ENCODE measurements at regions not wholly inside any gene's neighbourhood (a gene's known extent, or its start where the extent isn't known, plus 50 kb on each side); places are given as distances from the start of the nearest gene placed in this dataset.

DNA sequence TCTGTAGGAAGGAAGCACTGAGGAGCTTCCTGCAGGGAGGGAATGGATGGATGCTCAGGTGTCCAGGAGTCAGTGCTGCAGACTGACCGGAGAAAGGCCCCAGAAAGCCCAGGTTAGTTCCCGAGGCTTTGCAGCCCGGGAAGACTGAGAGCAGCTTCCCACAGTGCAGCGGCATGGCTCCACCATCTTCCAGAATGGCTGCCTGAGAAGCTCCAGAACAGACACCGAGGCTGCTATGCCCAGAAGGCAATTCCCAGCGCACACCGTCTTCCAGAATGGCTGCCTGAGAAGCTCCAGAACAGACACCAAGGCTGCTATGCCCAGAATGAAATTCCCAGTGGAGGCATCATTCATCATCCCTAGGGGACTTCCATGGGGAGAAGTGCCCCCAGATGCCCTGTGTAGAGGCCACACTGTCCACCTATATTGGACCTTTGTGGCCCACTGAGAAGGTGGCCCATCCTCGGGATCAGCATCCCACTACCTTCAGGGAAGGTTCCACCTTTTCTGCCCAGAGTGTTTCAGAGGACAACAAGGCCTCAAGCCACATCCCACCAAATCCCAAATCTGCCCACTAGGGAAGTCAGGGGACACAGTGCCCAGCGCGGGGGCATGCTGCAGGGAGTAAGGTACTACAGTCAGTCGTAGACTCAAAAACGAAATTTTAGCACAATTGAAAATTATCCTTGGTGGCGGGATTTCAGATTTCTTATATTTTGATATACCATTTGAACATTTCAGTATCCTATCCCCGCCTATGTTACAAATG lies 80.5 kb downstream of the KCNF1 start:
- no peak overlapping the region for H3K27ac ChIP-seq (ENCODE audit: low read depth, low read length)
- no peak overlapping the region for H3K56ac ChIP-seq (ENCODE audit: low read length)
- H2AK5ac ChIP-seq (ENCODE audit: low read length) = no peak overlapping the region
- no peak for DNase-seq
- no peak overlapping the region for H2BK15ac ChIP-seq (replicated peaks; ENCODE audit: low read depth)
- no peaks in the 10 kb centered on the region for H3K4me1 ChIP-seq (ENCODE audit: control insufficient read depth, low read depth, low read length)
- no peak overlapping the region for H3K4ac ChIP-seq (ENCODE audit: low read depth, low read length)
- H3K36me3 ChIP-seq (ENCODE audit: control insufficient read depth, insufficient read depth, low read length) = no peaks in the 10 kb centered on the region
- H3K79me1 ChIP-seq (ENCODE audit: low read length) = no peaks in the 10 kb centered on the region
- no peak overlapping the region for H3K4me3 ChIP-seq (ENCODE audit: low read length)
- no peak overlapping the region for H3K23ac ChIP-seq (ENCODE audit: low read length)
- no peaks in the 10 kb centered on the region for H3K27me3 ChIP-seq (ENCODE audit: insufficient read depth, low read length, poor library complexity)
- H3K4me2 ChIP-seq (ENCODE audit: low read length) = no peak overlapping the region
- H3K79me2 ChIP-seq (ENCODE audit: control insufficient read depth, insufficient read depth, low read length) = no peaks in the 10 kb centered on the region
- H2BK120ac ChIP-seq (ENCODE audit: low read depth, low read length) = no peak overlapping the region
- H4K8ac ChIP-seq (ENCODE audit: low read depth, low read length) = no peak overlapping the region
- no peak overlapping the region for H4K5ac ChIP-seq (ENCODE audit: low read length)
- WGBS (ENCODE audit: extremely low coverage, insufficient coverage, low lambda C conversion rate) = no CpG with 5 or more reads among the region's 14 CpGs
- H2BK5ac ChIP-seq (ENCODE audit: low read length) = no peak overlapping the region
- H3K9ac ChIP-seq (ENCODE audit: low read length) = no peak overlapping the region
- no peak overlapping the region for H3K18ac ChIP-seq (ENCODE audit: low read length)

GRCh38 chr2:10993001-10993481 lies 81.3 kb downstream of the KCNF1 start:
- WGBS (ENCODE audit: extremely low coverage, insufficient coverage, low lambda C conversion rate) = no CpG with 5 or more reads among the region's 8 CpGs
- Histone ChIP-seq H2BK15ac (replicated peaks; ENCODE audit: low read depth) (no peak overlapping the region), H3K56ac (ENCODE audit: low read length) (no peak overlapping the region), H3K9ac (ENCODE audit: low read length) (no peak overlapping the region), H3K4ac (ENCODE audit: low read depth, low read length) (no peak overlapping the region), H3K79me2 (ENCODE audit: control insufficient read depth, insufficient read depth, low read length) (no peaks in the 10 kb centered on the region), H3K27ac (ENCODE audit: low read depth, low read length) (no peak overlapping the region), H3K4me1 (ENCODE audit: control insufficient read depth, low read depth, low read length) (no peaks in the 10 kb centered on the region), H3K27me3 (ENCODE audit: insufficient read depth, low read length, poor library complexity) (no peaks in the 10 kb centered on the region), H4K5ac (ENCODE audit: low read length) (no peak overlapping the region), H2AK5ac (ENCODE audit: low read length) (no peak overlapping the region), H3K79me1 (ENCODE audit: low read length) (no peaks in the 10 kb centered on the region), H3K4me2 (ENCODE audit: low read length) (no peak overlapping the region), H3K18ac (ENCODE audit: low read length) (no peak overlapping the region), H2BK120ac (ENCODE audit: low read depth, low read length) (no peak overlapping the region), H4K8ac (ENCODE audit: low read depth, low read length) (no peak overlapping the region), H2BK5ac (ENCODE audit: low read length) (no peak overlapping the region), H3K23ac (ENCODE audit: low read length) (no peak overlapping the region), H3K36me3 (ENCODE audit: control insufficient read depth, insufficient read depth, low read length) (no peaks in the 10 kb centered on the region), H3K4me3 (ENCODE audit: low read length) (no peak overlapping the region)
- DNase-seq = no peak

DNA sequence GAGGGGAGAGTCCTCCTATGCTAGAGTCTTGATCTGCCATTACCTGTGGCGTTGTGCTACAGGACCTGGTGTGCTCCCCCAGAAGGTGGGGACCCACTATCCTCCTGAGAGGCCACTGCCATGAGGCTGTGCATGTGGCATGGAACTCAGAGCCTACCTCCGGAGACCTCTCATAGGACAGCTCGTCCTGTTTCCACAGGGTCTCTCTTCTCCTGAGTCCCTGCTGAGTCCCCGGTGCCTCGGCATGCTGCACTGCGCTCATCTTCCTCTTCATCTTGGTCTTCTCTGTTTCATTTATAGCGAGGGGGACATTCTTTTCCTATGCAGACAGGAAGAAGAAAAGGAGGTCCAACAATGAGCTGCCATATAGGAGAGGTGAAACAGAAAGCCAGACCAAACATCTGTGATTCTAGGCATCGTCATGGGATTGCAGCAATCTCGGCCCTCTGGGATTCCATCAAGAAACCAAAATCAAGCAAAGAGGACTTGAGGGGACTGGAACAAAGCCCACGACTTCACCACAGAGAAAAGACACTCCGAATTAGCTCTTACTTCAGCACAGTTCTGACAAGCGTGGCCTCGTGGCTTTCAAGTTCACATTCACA lies 83.7 kb downstream of the KCNF1 start:
- no peak overlapping the region for H3K23ac ChIP-seq (ENCODE audit: low read length)
- no peak overlapping the region for H2AK5ac ChIP-seq (ENCODE audit: low read length)
- H3K79me2 ChIP-seq (ENCODE audit: control insufficient read depth, insufficient read depth, low read length) = no peaks in the 10 kb centered on the region
- no peak overlapping the region for H4K8ac ChIP-seq (ENCODE audit: low read depth, low read length)
- H3K18ac ChIP-seq (ENCODE audit: low read length) = no peak overlapping the region
- H3K79me1 ChIP-seq (ENCODE audit: low read length) = no peaks in the 10 kb centered on the region
- DNase-seq = no peak
- H3K4me2 ChIP-seq (ENCODE audit: low read length) = no peak overlapping the region
- H2BK5ac ChIP-seq (ENCODE audit: low read length) = no peak overlapping the region
- no peak overlapping the region for H3K4ac ChIP-seq (ENCODE audit: low read depth, low read length)
- no peaks in the 10 kb centered on the region for H3K4me1 ChIP-seq (ENCODE audit: control insufficient read depth, low read depth, low read length)
- no peaks in the 10 kb centered on the region for H3K36me3 ChIP-seq (ENCODE audit: control insufficient read depth, insufficient read depth, low read length)
- H4K5ac ChIP-seq (ENCODE audit: low read length) = no peak overlapping the region
- no peak overlapping the region for H3K9ac ChIP-seq (ENCODE audit: low read length)
- no peak overlapping the region for H2BK15ac ChIP-seq (replicated peaks; ENCODE audit: low read depth)
- H3K4me3 ChIP-seq (ENCODE audit: low read length) = no peak overlapping the region
- no peak overlapping the region for H3K56ac ChIP-seq (ENCODE audit: low read length)
- H3K27ac ChIP-seq (ENCODE audit: low read depth, low read length) = no peak overlapping the region
- H3K27me3 ChIP-seq (ENCODE audit: insufficient read depth, low read length, poor library complexity) = no peaks in the 10 kb centered on the region
- H2BK120ac ChIP-seq (ENCODE audit: low read depth, low read length) = no peak overlapping the region
- no CpG with 5 or more reads among the region's 13 CpGs for WGBS (ENCODE audit: extremely low coverage, insufficient coverage, low lambda C conversion rate)

GRCh38 chr2:11004199-11004598 lies 92.5 kb downstream of the KCNF1 start:
- H3K27me3 ChIP-seq (ENCODE audit: insufficient read depth, low read length, poor library complexity) = no peaks in the 10 kb centered on the region
- H3K79me2 ChIP-seq (ENCODE audit: control insufficient read depth, insufficient read depth, low read length) = no peaks in the 10 kb centered on the region
- H3K79me1 ChIP-seq (ENCODE audit: low read length) = no peaks in the 10 kb centered on the region
- H3K9ac ChIP-seq (ENCODE audit: low read length) = no peak overlapping the region
- no peak overlapping the region for H3K18ac ChIP-seq (ENCODE audit: low read length)
- H2AK5ac ChIP-seq (ENCODE audit: low read length) = no peak overlapping the region
- no peak overlapping the region for H2BK120ac ChIP-seq (ENCODE audit: low read depth, low read length)
- no peak overlapping the region for H4K8ac ChIP-seq (ENCODE audit: low read depth, low read length)
- H3K4me3 ChIP-seq (ENCODE audit: low read length) = no peak overlapping the region
- no peak overlapping the region for H3K4ac ChIP-seq (ENCODE audit: low read depth, low read length)
- H3K36me3 ChIP-seq (ENCODE audit: control insufficient read depth, insufficient read depth, low read length) = no peaks in the 10 kb centered on the region
- no peak overlapping the region for H2BK15ac ChIP-seq (replicated peaks; ENCODE audit: low read depth)
- H3K56ac ChIP-seq (ENCODE audit: low read length) = no peak overlapping the region
- DNase-seq = peak; percentile 37
- H3K4me1 ChIP-seq (ENCODE audit: control insufficient read depth, low read depth, low read length) = no peaks in the 10 kb centered on the region
- no peak overlapping the region for H4K5ac ChIP-seq (ENCODE audit: low read length)
- no peak overlapping the region for H3K23ac ChIP-seq (ENCODE audit: low read length)
- no peak overlapping the region for H3K4me2 ChIP-seq (ENCODE audit: low read length)
- no peak overlapping the region for H2BK5ac ChIP-seq (ENCODE audit: low read length)
- WGBS (ENCODE audit: extremely low coverage, insufficient coverage, low lambda C conversion rate) = no CpG with 5 or more reads among the region's 3 CpGs
- H3K27ac ChIP-seq (ENCODE audit: low read depth, low read length) = no peak overlapping the region

DNA sequence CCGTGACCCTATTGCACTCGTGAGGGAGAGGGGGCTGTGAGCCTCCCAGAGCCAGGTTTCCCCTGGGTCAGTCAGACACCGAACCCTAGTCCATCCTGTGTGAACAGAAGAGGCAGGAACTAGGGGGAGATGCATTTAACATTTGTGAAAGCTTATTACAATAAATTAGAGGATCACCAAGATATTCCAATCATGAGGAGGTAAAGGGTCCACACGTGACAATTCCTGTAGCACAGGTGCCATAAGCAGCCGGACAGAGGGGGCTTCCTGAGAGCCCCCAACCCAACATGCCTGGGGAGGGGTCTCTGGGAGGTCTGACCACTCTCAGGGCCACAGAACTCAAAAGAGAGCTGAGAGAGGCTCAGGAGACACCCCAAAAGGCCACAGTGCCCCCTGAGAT lies 93.3 kb downstream of the KCNF1 start:
- Histone ChIP-seq H2BK15ac (replicated peaks; ENCODE audit: low read depth) (no peak overlapping the region), H3K27ac (ENCODE audit: low read depth, low read length) (no peak overlapping the region), H3K4me1 (ENCODE audit: control insufficient read depth, low read depth, low read length) (no peaks in the 10 kb centered on the region), H3K23ac (ENCODE audit: low read length) (no peak overlapping the region), H2AK5ac (ENCODE audit: low read length) (no peak overlapping the region), H3K4me2 (ENCODE audit: low read length) (no peak overlapping the region), H3K27me3 (ENCODE audit: insufficient read depth, low read length, poor library complexity) (no peaks in the 10 kb centered on the region), H3K56ac (ENCODE audit: low read length) (no peak overlapping the region), H3K79me2 (ENCODE audit: control insufficient read depth, insufficient read depth, low read length) (no peaks in the 10 kb centered on the region), H3K9ac (ENCODE audit: low read length) (no peak overlapping the region), H3K36me3 (ENCODE audit: control insufficient read depth, insufficient read depth, low read length) (no peaks in the 10 kb centered on the region), H4K8ac (ENCODE audit: low read depth, low read length) (no peak overlapping the region), H3K4ac (ENCODE audit: low read depth, low read length) (no peak overlapping the region), H3K18ac (ENCODE audit: low read length) (no peak overlapping the region), H2BK5ac (ENCODE audit: low read length) (no peak overlapping the region), H2BK120ac (ENCODE audit: low read depth, low read length) (no peak overlapping the region), H4K5ac (ENCODE audit: low read length) (no peak overlapping the region), H3K79me1 (ENCODE audit: low read length) (no peaks in the 10 kb centered on the region), H3K4me3 (ENCODE audit: low read length) (no peak overlapping the region)
- no CpG with 5 or more reads among the region's 5 CpGs for WGBS (ENCODE audit: extremely low coverage, insufficient coverage, low lambda C conversion rate)
- no peak for DNase-seq
